Neural crest cell (in vitro differentiated cells): ENCODE measurements at regions not wholly inside any gene's neighbourhood (a gene's known extent, or its start where the extent isn't known, plus 50 kb on each side); places are given as distances from the start of the nearest gene placed in this dataset.
A peak's percentile ranks its signal among the peaks of the same experiment; 100 is the strongest.

ENCODE experiments used
- DNase-seq: peaks from one replicate; pipeline ENCODE4 v3.0.0; 2021; ENCODE audit warnings: low read depth, mixed read lengths, low spot score
- H3K27ac Mint-ChIP-seq: one replicate; pipeline ENCODE4 v1.8.0; 2021; ENCODE audit warnings: mild to moderate bottlenecking, mixed read lengths; ENCODE audit not compliant: unreplicated experiment
- H3K27me3 Mint-ChIP-seq: 2 replicates; pipeline ENCODE4 v1.8.0; 2021; ENCODE audit warnings: low read depth, mild to moderate bottlenecking, mixed read lengths
- H3K36me3 Mint-ChIP-seq: 2 replicates; pipeline ENCODE4 v1.8.0; 2021; ENCODE audit warnings: low read depth, mild to moderate bottlenecking, mixed read lengths
- H3K4me1 Mint-ChIP-seq: 2 replicates; pipeline ENCODE4 v1.8.0; 2021; ENCODE audit warnings: mixed read lengths
- H3K4me3 Mint-ChIP-seq: one replicate; pipeline ENCODE4 v1.8.0; 2021; ENCODE audit warnings: mild to moderate bottlenecking, mixed read lengths
- H3K9me3 Mint-ChIP-seq: 2 replicates; pipeline ENCODE4 v1.8.0; 2021; ENCODE audit warnings: mixed read lengths
- CTCF ChIP-seq: fragments of 200-600 bp; sonication (generic); conservative IDR thresholded peaks from 2 replicates; pipeline ENCODE4 v1.5.0; 2021; ENCODE audit warnings: antibody characterized with exemption, mild to moderate bottlenecking

GRCh38 chr7:116316838-116317628, 106.7 kb downstream of the TES start:
- Mint-ChIP-seq H3K27ac (peak overlapping the region; percentile 57), H3K4me3 (peak overlapping the region; percentile 31), H3K27me3 (no peaks in the 10 kb centered on the region), H3K4me1 (peaks cover 29% of the 10 kb centered on the region), H3K9me3 (peaks cover 4% of the 10 kb centered on the region), H3K36me3 (peaks cover 4% of the 10 kb centered on the region)
- peak; percentile 17 for DNase-seq
- no peak for TF ChIP-seq CTCF

GRCh38 chr7:116317907-116318306, 107.6 kb downstream of the TES start:
- Mint-ChIP-seq H3K9me3 (peaks cover 4% of the 10 kb centered on the region), H3K27me3 (no peaks in the 10 kb centered on the region), H3K4me3 (no peak overlapping the region), H3K27ac (no peak overlapping the region), H3K36me3 (peaks cover 4% of the 10 kb centered on the region), H3K4me1 (peaks cover 29% of the 10 kb centered on the region)
- TF ChIP-seq CTCF, result no peak
- no peak for DNase-seq

GRCh38 chr7:116322541-116322940, 112.2 kb downstream of the TES start:
- no peak for TF ChIP-seq CTCF

GRCh38 chr7:116324582-116324981, 114.2 kb downstream of the TES start:
- Mint-ChIP-seq H3K27me3 (no peaks in the 10 kb centered on the region), H3K9me3 (peaks cover 2% of the 10 kb centered on the region), H3K36me3 (peaks cover 2% of the 10 kb centered on the region), H3K27ac (no peak overlapping the region), H3K4me3 (no peak overlapping the region), H3K4me1 (peaks cover 5% of the 10 kb centered on the region)
- no peak for TF ChIP-seq CTCF
- DNase-seq, result no peak

More at GRCh38 chr7:116322541-116322940, 112.2 kb downstream of the TES start:
- Mint-ChIP-seq H3K9me3 (peaks cover 4% of the 10 kb centered on the region), H3K4me3 (no peak overlapping the region), H3K27me3 (no peaks in the 10 kb centered on the region), H3K4me1 (peaks cover 4% of the 10 kb centered on the region), H3K36me3 (peaks cover 4% of the 10 kb centered on the region), H3K27ac (no peak overlapping the region)
- DNase-seq, result no peak

GRCh38 chr7:116325517-116325916, 115.2 kb downstream of the TES start:
- no peak for TF ChIP-seq CTCF
- Mint-ChIP-seq H3K9me3 (no peaks in the 10 kb centered on the region), H3K36me3 (no peaks in the 10 kb centered on the region)

More at GRCh38 chr7:116325517-116325916, 115.2 kb downstream of the TES start:
- no peak overlapping the region for H3K27ac Mint-ChIP-seq
- H3K4me3 Mint-ChIP-seq, result no peak overlapping the region
- peaks cover 3% of the 10 kb centered on the region for H3K4me1 Mint-ChIP-seq
- no peaks in the 10 kb centered on the region for H3K27me3 Mint-ChIP-seq
- no peak for DNase-seq
